ENCODE measurements at regions not wholly inside any gene's neighbourhood (a gene's known extent, or its start where the extent isn't known, plus 50 kb on each side); places are given as distances from the start of the nearest gene placed in this dataset.

GRCh38 chr18:39845106-39845505, 2109.9 kb upstream of the PIK3C3 start:
- Mint-ChIP-seq H3K27ac (ENCODE audit: low read depth, unreplicated experiment) (no peak overlapping the region), H3K9me3 (ENCODE audit: unreplicated experiment) (no peaks in the 10 kb centered on the region), H3K4me1 (ENCODE audit: insufficient read depth, unreplicated experiment) (peaks cover 4% of the 10 kb centered on the region), H3K4me3 (ENCODE audit: unreplicated experiment) (no peak overlapping the region), H3K27me3 (ENCODE audit: insufficient read depth, unreplicated experiment) (no peaks in the 10 kb centered on the region), H3K36me3 (ENCODE audit: insufficient read depth, unreplicated experiment) (no peaks in the 10 kb centered on the region)
- ChIA-PET POLR2A (no interaction called here), CTCF (interaction anchor here (0.6 kb wide), 1 partner anchor 449 kb away, joined by 3 read pairs; no protein-coding TSS in a partner anchor)
- DNase-seq (ENCODE audit: unreplicated experiment), result no peak
- no peak for TF ChIP-seq CTCF (IDR thresholded peaks at IDR 0.05; ENCODE audit: unreplicated experiment)
- BruUV-seq (replicated peaks), result no TSS peak
- intact Hi-C loops (cut with micrococcal nuclease), result no loop called here

- Mint-ChIP-seq H3K4me1 (ENCODE audit: insufficient read depth, unreplicated experiment) (peaks cover 4% of the 10 kb centered on the region), H3K36me3 (ENCODE audit: insufficient read depth, unreplicated experiment) (no peaks in the 10 kb centered on the region), H3K27ac (ENCODE audit: low read depth, unreplicated experiment) (no peak overlapping the region), H3K27me3 (ENCODE audit: insufficient read depth, unreplicated experiment) (no peaks in the 10 kb centered on the region), H3K4me3 (ENCODE audit: unreplicated experiment) (no peak overlapping the region), H3K9me3 (ENCODE audit: unreplicated experiment) (no peaks in the 10 kb centered on the region)
- no peak for DNase-seq (ENCODE audit: unreplicated experiment)
- intact Hi-C loops (cut with micrococcal nuclease), result loop anchor here (5.0 kb wide), 1 partner anchor 1254 kb away; no protein-coding TSS in a partner anchor
- ChIA-PET CTCF (no interaction called here), POLR2A (no interaction called here)
- no peak for TF ChIP-seq CTCF (IDR thresholded peaks at IDR 0.05; ENCODE audit: unreplicated experiment)
- BruUV-seq (replicated peaks), result no TSS peak
Observed at GRCh38 chr18:39843546-39843945, 2111.5 kb upstream of the PIK3C3 start.

GRCh38 chr18:39842366-39842914, 2112.6 kb upstream of the PIK3C3 start:
- no peak for TF ChIP-seq CTCF (IDR thresholded peaks at IDR 0.05; ENCODE audit: unreplicated experiment)
- intact Hi-C loops (cut with micrococcal nuclease), result loop anchor here (5.0 kb wide), 1 partner anchor 1255 kb away; no protein-coding TSS in a partner anchor
- no peaks in the 10 kb centered on the region for H3K9me3 Mint-ChIP-seq (ENCODE audit: unreplicated experiment)
- CTCF ChIA-PET, result interaction anchor here (0.6 to 3.2 kb wide), 15 partner anchors 8 to 1478 kb away, joined by 3 to 13 read pairs (median 4); no protein-coding TSS in a partner anchor
- no peak overlapping the region for H3K4me3 Mint-ChIP-seq (ENCODE audit: unreplicated experiment)
- no peak for DNase-seq (ENCODE audit: unreplicated experiment)
- POLR2A ChIA-PET, result interaction anchor here (0.7 to 1.1 kb wide), 2 partner anchors 43 to 50 kb away, joined by 3 read pairs; no protein-coding TSS in a partner anchor
- H3K27ac Mint-ChIP-seq (ENCODE audit: low read depth, unreplicated experiment), result no peak overlapping the region
- H3K4me1 Mint-ChIP-seq (ENCODE audit: insufficient read depth, unreplicated experiment), result peaks cover 4% of the 10 kb centered on the region
- no TSS peak for BruUV-seq (replicated peaks)
- H3K36me3 Mint-ChIP-seq (ENCODE audit: insufficient read depth, unreplicated experiment), result no peaks in the 10 kb centered on the region
- H3K27me3 Mint-ChIP-seq (ENCODE audit: insufficient read depth, unreplicated experiment), result no peaks in the 10 kb centered on the region

GRCh38 chr18:39841482-39842365, 2113.3 kb upstream of the PIK3C3 start:
- ChIA-PET POLR2A (interaction anchor here (0.8 to 1.1 kb wide), 3 partner anchors 17 to 42 kb away, joined by 3 to 5 read pairs (median 4); no protein-coding TSS in a partner anchor), CTCF (interaction anchor here (0.6 to 3.2 kb wide), 28 partner anchors 9 to 1477 kb away, joined by 3 to 13 read pairs (median 3); no protein-coding TSS in a partner anchor)
- Mint-ChIP-seq H3K4me1 (ENCODE audit: insufficient read depth, unreplicated experiment) (peaks cover 4% of the 10 kb centered on the region), H3K27ac (ENCODE audit: low read depth, unreplicated experiment) (no peak overlapping the region), H3K4me3 (ENCODE audit: unreplicated experiment) (peak overlapping the region; percentile 83), H3K27me3 (ENCODE audit: insufficient read depth, unreplicated experiment) (no peaks in the 10 kb centered on the region), H3K36me3 (ENCODE audit: insufficient read depth, unreplicated experiment) (no peaks in the 10 kb centered on the region), H3K9me3 (ENCODE audit: unreplicated experiment) (no peaks in the 10 kb centered on the region)
- DNase-seq (ENCODE audit: unreplicated experiment), result peak; percentile 67
- TF ChIP-seq CTCF (IDR thresholded peaks at IDR 0.05; ENCODE audit: unreplicated experiment), result peak; percentile 38
- intact Hi-C loops (cut with micrococcal nuclease), result loop anchor here (5.0 kb wide), 1 partner anchor 1256 kb away; no protein-coding TSS in a partner anchor
- no TSS peak for BruUV-seq (replicated peaks)

Measured in MCF 10A (cell line).